MM.1S (cell line): ENCODE measurements at regions not wholly inside any gene's neighbourhood (a gene's known extent, or its start where the extent isn't known, plus 50 kb on each side); places are given as distances from the start of the nearest gene placed in this dataset.
"Not testable (repeated sequence)": the region's sequence is repeated elsewhere in the genome, so short reads cannot be mapped to it uniquely, and the experiment has no call there.

Experiments
- CTCF ChIP-seq: fragments of 300-600 bp; sonication (generic); IDR thresholded peaks from 2 replicates; pipeline ENCODE4 v1.5.1; 2016; ENCODE audit warnings: antibody characterized with exemption, low read length, mixed read lengths
- EZH2 ChIP-seq: fragments of 300-600 bp; sonication (generic); optimal IDR thresholded peaks from 2 replicates; pipeline ENCODE3; 2017; ENCODE audit warnings: low read depth, mild to moderate bottlenecking, antibody characterized with exemption, low read length, mixed read lengths
- EZH2phosphoT487 ChIP-seq: fragments of 300-600 bp; sonication (generic); IDR thresholded peaks from 2 replicates; pipeline ENCODE4 v1.6.1; 2018; ENCODE audit warnings: antibody characterized with exemption, low read length

DNA sequence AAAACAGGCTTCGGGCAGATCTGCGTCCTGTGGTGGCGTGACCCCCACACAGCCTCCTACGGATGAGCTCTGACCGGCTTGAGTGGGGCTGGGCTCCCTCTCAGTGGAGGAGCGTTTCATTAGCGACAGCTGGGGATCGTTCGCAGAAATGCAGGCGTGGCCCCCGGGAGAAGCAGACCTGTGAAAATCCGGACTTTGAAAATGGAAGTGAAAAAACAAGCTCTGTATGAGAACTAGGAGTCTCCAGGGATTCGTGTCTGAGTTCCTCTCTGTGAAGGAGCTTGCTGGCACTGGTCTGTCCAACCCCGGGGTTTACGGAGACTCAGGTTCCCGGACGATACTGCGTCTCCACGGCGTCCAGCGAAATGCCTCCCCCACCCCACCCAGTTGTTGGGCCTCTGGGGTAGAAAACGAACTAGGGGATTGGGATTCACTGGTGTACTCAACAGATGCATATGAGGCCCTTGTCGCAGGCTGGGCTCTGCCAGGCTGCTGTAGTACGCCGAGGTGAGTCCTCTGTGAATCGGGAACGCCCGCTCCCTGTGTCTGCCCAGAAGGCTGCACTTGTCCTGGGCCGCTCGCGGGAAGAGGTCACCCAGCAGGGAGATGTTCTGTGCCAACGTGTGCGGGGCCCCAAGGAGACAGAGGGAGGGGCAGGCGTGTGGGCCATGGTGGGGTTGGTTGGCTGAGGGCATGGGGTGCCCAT lies 119.7 kb upstream of the ZNF469 start:
- not testable (repeated sequence) for TF ChIP-seq CTCF, EZH2phosphoT487, EZH2
